ENCODE measurements at regions not wholly inside any gene's neighbourhood (a gene's known extent, or its start where the extent isn't known, plus 50 kb on each side); places are given as distances from the start of the nearest gene placed in this dataset.

DNA sequence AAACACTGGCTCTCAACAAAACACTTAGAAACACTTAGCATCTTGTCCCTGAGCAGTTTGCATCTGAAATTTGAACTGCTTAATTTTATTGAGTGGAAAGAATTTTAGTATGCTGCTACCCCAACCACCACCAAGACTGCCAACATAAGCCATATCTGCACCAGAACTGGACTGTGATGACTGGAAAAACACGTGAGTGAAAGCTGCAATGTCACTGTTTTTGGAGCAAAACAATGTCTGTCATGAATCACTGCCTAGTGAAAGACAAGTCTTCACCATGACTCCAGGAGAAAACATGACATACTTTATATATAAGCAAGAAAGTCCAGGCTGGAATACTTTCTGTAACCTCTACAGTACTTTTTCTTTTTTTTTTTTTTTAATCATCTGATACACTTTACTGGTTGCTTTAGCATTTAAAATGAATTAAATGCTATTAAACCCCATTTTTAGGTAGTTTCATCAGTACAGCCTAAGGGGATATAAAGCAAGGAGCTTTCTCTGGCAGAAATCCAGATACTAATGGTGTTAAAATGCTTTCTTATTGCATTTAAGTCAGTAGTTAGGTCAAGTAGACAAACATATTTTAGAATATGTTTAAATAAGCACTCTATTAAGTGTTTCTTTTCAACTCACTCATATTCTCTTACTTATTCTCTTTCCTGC is 2129.4 kb upstream of the PIK3C3 start:
- TF ChIP-seq, protein P1, sequence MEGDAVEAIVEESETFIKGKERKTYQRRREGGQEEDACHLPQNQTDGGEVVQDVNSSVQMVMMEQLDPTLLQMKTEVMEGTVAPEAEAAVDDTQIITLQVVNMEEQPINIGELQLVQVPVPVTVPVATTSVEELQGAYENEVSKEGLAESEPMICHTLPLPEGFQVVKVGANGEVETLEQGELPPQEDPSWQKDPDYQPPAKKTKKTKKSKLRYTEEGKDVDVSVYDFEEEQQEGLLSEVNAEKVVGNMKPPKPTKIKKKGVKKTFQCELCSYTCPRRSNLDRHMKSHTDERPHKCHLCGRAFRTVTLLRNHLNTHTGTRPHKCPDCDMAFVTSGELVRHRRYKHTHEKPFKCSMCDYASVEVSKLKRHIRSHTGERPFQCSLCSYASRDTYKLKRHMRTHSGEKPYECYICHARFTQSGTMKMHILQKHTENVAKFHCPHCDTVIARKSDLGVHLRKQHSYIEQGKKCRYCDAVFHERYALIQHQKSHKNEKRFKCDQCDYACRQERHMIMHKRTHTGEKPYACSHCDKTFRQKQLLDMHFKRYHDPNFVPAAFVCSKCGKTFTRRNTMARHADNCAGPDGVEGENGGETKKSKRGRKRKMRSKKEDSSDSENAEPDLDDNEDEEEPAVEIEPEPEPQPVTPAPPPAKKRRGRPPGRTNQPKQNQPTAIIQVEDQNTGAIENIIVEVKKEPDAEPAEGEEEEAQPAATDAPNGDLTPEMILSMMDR (IDR thresholded peaks at IDR 0.05; ENCODE audit: low read depth, low read length, poor library complexity, severe bottlenecking), result no peak
- no peak for TF ChIP-seq EZH2phosphoT487 (IDR thresholded peaks at IDR 0.05; ENCODE audit: borderline replicate concordance, low read length)

Data from DOHH2 (cell line).